ENCODE measurements at regions not wholly inside any gene's neighbourhood (a gene's known extent, or its start where the extent isn't known, plus 50 kb on each side); places are given as distances from the start of the nearest gene placed in this dataset.

DNA sequence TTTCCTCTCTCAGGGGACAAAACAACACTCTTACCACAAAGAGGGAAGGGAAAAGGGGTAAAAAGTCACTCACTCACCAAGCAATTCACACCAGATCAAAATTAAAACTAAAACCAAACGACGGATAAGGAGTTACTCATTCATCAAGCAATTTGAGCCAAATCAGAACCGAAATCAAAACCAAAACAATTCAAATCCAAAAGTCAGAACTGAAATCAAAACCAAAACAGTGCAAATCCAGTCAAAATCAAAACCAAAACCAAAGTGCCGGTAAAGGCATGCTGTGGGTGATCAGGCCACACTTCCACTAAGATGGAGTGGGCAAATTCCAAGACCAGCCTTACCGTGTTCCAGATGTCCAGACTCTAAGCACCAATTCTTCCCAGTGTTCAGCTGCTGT lies 717.9 kb downstream of the AMY1C start:
- no peak overlapping the region for H3K4me2 ChIP-seq
- H3K27me3 Mint-ChIP-seq (ENCODE audit: insufficient read depth, low read depth): peaks cover 2% of the 10 kb centered on the region
- H3K4me3 ChIP-seq: no peak overlapping the region
- no peaks in the 10 kb centered on the region for H3F3A ChIP-seq (ENCODE audit: low read depth)
- TF ChIP-seq EZH2phosphoT487 (IDR thresholded peaks at IDR 0.05) (no peak), EZH2 (IDR thresholded peaks at IDR 0.05) (no peak)
- TF ChIP-seq, protein P1, sequence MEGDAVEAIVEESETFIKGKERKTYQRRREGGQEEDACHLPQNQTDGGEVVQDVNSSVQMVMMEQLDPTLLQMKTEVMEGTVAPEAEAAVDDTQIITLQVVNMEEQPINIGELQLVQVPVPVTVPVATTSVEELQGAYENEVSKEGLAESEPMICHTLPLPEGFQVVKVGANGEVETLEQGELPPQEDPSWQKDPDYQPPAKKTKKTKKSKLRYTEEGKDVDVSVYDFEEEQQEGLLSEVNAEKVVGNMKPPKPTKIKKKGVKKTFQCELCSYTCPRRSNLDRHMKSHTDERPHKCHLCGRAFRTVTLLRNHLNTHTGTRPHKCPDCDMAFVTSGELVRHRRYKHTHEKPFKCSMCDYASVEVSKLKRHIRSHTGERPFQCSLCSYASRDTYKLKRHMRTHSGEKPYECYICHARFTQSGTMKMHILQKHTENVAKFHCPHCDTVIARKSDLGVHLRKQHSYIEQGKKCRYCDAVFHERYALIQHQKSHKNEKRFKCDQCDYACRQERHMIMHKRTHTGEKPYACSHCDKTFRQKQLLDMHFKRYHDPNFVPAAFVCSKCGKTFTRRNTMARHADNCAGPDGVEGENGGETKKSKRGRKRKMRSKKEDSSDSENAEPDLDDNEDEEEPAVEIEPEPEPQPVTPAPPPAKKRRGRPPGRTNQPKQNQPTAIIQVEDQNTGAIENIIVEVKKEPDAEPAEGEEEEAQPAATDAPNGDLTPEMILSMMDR (IDR thresholded peaks at IDR 0.05): no peak
- no peaks in the 10 kb centered on the region for H3K27me3 ChIP-seq
- no peak overlapping the region for H3K9ac ChIP-seq
- H3K27ac ChIP-seq: no peak overlapping the region
- H3K4me1 Mint-ChIP-seq: no peaks in the 10 kb centered on the region
- DNase-seq (ENCODE audit: low spot score): no peak
- H3K4me1 ChIP-seq: no peaks in the 10 kb centered on the region
- no peak overlapping the region for H3K4me3 Mint-ChIP-seq
- no peak overlapping the region for H2AFZ ChIP-seq (replicated peaks)
- H3K27ac Mint-ChIP-seq: no peak overlapping the region
- no peaks in the 10 kb centered on the region for H3K36me3 Mint-ChIP-seq
- no peaks in the 10 kb centered on the region for H3K36me3 ChIP-seq
- H3K9me3 Mint-ChIP-seq: peaks cover 14% of the 10 kb centered on the region
- H4K20me1 ChIP-seq (ENCODE audit: low read depth): no peaks in the 10 kb centered on the region
- no peaks in the 10 kb centered on the region for H3K79me2 ChIP-seq (ENCODE audit: low read depth)
- peaks cover 10% of the 10 kb centered on the region for H3K9me3 ChIP-seq (ENCODE audit: low read depth)

DNA sequence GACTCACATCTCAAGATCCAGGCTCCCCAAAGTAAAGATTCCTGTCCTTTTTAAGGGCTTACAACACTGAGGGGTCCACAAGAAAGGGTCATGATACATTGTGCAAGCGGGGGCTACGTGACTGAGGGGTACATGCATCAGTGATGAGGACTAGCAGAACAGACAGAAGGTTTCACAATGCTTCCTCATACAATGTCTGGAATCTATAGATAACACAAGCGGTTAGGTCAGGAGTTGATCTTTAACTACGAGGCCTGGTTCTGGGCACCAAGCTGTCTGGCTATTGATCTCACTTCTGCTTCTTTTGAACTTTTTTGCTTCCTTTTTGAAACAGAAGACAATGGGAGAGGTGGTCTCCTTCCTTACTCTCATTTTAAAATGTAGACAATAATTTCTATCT lies 718.6 kb downstream of the AMY1C start:
- H3K79me2 ChIP-seq (ENCODE audit: low read depth): no peaks in the 10 kb centered on the region
- no peak for TF ChIP-seq EZH2 (IDR thresholded peaks at IDR 0.05)
- TF ChIP-seq, protein P1 (IDR thresholded peaks at IDR 0.05): no peak
- no peak for TF ChIP-seq EZH2phosphoT487 (IDR thresholded peaks at IDR 0.05)
- no peak overlapping the region for H3K27ac Mint-ChIP-seq
- no peaks in the 10 kb centered on the region for H3F3A ChIP-seq (ENCODE audit: low read depth)
- H3K27me3 Mint-ChIP-seq (ENCODE audit: insufficient read depth, low read depth): peaks cover 2% of the 10 kb centered on the region
- no peaks in the 10 kb centered on the region for H3K36me3 ChIP-seq
- H4K20me1 ChIP-seq (ENCODE audit: low read depth): no peaks in the 10 kb centered on the region
- H3K4me3 ChIP-seq: no peak overlapping the region
- no peaks in the 10 kb centered on the region for H3K27me3 ChIP-seq
- H3K4me1 Mint-ChIP-seq: no peaks in the 10 kb centered on the region
- H3K9ac ChIP-seq: no peak overlapping the region
- no peak overlapping the region for H3K4me2 ChIP-seq
- no peak for DNase-seq (ENCODE audit: low spot score)
- H3K9me3 ChIP-seq (ENCODE audit: low read depth): peaks cover 10% of the 10 kb centered on the region
- H3K9me3 Mint-ChIP-seq: peaks cover 14% of the 10 kb centered on the region
- no peak overlapping the region for H3K27ac ChIP-seq
- no peaks in the 10 kb centered on the region for H3K36me3 Mint-ChIP-seq
- H3K4me1 ChIP-seq: no peaks in the 10 kb centered on the region
- no peak overlapping the region for H3K4me3 Mint-ChIP-seq
- H2AFZ ChIP-seq (replicated peaks): no peak overlapping the region

DNA sequence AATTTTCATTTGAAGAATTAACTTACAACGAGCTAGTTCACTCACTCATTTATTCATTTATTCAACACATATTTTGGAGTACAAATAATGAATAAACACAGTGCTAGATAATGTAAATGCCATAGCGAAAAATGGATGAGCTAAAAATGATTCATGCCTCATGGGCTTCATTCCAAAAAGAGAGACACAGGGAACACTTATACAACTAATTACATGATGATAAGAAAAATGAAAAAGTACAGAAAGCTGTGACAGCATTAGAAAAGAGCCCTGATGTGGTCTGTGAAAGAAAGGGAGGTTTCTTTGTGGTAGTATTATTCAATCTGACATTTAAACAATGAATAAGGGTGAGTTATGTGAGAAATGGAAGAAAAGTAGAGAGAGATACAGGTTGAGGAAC lies 726.4 kb downstream of the AMY1C start:
- no peaks in the 10 kb centered on the region for H3K79me2 ChIP-seq (ENCODE audit: low read depth)
- Mint-ChIP-seq H3K4me1 (no peaks in the 10 kb centered on the region), H3K4me3 (no peak overlapping the region), H3K27me3 (ENCODE audit: insufficient read depth, low read depth) (no peaks in the 10 kb centered on the region), H3K36me3 (no peaks in the 10 kb centered on the region), H3K9me3 (no peaks in the 10 kb centered on the region), H3K27ac (no peak overlapping the region)
- H2AFZ ChIP-seq (replicated peaks): no peak overlapping the region
- H3K9ac ChIP-seq: no peak overlapping the region
- no peak overlapping the region for H3K27ac ChIP-seq
- H3K9me3 ChIP-seq (ENCODE audit: low read depth): no peaks in the 10 kb centered on the region
- TF ChIP-seq, protein P1 (IDR thresholded peaks at IDR 0.05): no peak
- no peak for TF ChIP-seq EZH2phosphoT487 (IDR thresholded peaks at IDR 0.05)
- TF ChIP-seq EZH2 (IDR thresholded peaks at IDR 0.05): no peak
- no peaks in the 10 kb centered on the region for H3K4me1 ChIP-seq
- DNase-seq (ENCODE audit: low spot score): no peak
- H3K4me2 ChIP-seq: no peak overlapping the region
- no peaks in the 10 kb centered on the region for H3K36me3 ChIP-seq
- no peaks in the 10 kb centered on the region for H4K20me1 ChIP-seq (ENCODE audit: low read depth)
- no peak overlapping the region for H3K4me3 ChIP-seq
- no peaks in the 10 kb centered on the region for H3F3A ChIP-seq (ENCODE audit: low read depth)
- no peaks in the 10 kb centered on the region for H3K27me3 ChIP-seq
